HG02852 (cell line): ENCODE measurements at regions not wholly inside any gene's neighbourhood (a gene's known extent, or its start where the extent isn't known, plus 50 kb on each side); places are given as distances from the start of the nearest gene placed in this dataset.
"Not testable (repeated sequence)": the region's sequence is repeated elsewhere in the genome, so short reads cannot be mapped to it uniquely, and the experiment has no call there.

Experiments used
- ATAC-seq: cut with Tn5 transposase; IDR thresholded peaks from one replicate; pipeline ENCODE4 v1.9.1; 2021; ENCODE audit warnings: mild to moderate bottlenecking, moderate library complexity; ENCODE audit not compliant: unreplicated experiment

DNA sequence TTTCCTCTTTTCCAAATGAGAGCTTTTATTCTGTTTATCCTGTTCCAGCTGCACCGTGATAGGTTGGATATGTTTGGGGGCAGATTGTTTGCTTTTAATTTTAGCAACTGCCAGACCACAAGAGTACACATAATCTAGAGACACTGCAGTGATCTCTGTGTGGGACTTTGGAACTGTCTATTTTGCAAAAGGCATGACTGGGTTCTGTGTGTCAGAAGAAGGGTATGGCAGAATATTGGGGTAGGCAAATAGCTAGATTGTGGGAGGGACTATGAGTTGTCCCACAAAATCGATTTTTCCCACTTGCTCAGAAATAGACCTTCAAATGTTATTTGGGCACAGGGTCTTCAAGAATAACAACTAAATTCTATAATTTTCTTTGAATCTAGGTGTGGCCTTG is 275.9 kb upstream of the KITLG start:
- ATAC-seq, result no peak

DNA sequence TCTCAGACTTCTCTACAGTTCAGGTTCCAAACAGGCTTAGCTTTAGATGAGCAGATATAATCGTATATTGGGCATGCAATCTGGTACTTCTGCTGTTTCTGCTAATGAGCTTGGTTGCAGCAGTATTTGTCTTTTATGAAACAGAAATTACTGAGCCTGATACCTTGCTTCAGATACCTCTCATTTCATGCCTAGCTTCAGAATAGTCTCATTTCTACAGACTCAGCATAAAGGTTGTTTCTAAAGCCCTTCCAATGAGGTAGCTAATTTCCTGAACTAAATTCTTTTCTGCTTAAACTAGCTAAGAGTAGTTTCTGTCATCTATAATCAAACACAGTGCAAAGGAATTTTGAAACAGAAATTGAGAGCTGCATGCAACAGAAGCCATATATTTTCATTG is 275.0 kb upstream of the KITLG start:
- no peak for ATAC-seq

DNA sequence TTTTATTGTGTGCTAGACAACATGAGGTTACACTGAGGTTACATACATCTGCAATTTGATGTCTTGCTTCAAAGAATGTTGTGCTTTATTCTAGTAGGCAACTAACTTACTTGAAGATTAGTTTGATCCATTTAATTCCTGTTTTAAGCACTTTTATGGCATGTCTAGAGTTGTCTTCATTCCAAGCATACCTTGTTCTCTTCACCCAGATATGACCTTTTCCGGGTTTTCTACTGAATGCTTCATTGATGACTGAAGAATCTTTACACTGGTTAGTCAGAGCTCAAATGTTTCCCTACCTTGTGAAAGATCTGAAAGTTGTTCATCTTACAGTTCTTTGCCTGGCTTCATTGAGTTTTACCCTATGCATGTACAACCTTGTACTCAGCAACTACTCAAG is 274.0 kb upstream of the KITLG start:
- ATAC-seq, result no peak

DNA sequence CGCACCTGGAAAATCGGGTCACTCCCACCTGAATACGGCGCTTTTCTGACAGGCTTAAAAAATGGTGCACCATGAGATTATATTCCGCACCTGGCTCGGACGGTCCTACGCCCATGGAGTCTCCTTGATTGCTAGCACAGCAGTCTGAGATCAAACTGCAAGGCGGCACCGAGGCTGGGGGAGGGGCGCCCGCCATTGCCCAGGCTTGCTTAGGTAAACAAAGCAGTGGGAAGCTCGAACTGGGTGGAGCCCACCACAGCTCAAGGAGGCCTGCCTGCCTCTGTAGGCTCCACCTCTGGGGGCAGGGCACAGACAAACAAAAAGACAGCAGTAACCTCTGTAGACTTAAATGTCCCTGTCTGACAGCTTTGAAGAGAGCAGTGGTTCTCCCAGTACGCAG is 267.0 kb upstream of the KITLG start:
- ATAC-seq, result not testable (repeated sequence)

DNA sequence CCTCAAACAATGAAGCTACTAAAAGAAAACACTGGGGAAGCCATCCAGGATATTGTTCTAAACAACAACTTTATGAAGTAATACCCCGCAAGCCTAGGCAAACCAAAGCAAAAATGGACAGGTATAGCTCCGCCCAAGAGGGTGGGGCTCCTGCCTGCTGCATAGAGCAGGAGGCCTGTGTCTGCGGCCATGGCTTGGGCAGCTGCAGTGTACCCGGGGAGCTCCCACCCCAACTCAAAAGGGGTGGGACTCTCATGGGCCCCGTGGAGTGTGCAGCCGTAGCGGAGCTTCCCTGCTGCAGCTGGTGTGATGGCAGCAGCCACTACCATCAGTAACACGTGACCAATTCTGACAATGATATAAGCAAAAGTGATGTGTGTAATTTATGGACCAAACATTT is 264.2 kb upstream of the KITLG start:
- no peak for ATAC-seq

DNA sequence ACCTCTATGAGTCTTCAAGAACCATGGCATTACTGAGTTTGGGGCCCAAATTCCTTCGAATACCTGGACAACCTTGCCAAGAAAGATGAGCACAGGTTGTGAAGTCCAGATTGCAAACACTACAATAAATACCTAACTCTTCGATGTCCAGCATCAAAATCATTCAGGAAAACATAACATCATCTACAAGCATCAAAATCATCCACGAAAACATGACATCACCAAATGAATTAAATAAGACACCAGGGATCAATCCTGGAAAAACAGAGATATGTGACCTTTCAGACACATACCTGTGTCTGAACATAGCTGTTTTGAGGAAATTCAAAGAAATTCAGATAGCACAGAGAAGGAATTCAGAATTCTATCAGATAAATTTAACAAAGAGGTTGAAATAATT is 262.0 kb upstream of the KITLG start:
- no peak for ATAC-seq

DNA sequence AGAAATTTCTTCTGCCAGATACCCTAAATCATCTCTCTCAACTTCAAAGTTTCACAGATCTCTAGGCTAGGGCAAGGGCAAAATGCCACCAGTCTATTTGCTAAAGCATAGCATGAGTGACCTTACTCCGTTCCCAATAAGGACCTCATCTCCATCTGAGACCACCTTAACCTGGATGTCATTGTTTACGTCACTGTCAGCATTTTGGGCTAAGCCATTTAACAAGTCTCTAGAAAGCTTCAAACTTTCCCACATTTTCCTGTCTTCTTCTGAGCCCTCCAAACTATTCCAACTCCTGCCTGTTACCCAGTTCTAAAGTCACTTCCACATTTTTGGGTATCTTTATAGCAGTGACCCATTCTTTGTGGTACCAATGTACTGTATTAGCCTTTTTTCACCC is 259.2 kb upstream of the KITLG start:
- ATAC-seq, result no peak

DNA sequence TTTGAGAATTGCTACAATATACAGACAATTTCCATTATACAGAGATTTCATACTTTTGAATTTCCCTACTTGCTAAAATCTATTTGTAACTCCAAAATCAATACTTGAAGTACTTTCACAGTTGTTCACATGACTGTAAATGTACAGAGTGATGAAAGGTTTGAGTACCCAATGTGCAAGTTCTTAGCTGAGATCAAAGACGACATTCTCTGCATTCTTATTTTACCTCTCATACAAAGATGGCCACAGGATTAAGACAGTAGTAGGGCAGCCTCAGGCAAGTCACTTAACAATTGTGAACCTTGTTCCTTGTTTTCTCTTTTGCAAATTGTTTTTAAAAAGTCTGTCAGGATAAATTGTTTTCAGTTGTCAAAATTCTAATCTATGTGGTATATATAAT is 255.9 kb upstream of the KITLG start:
- ATAC-seq, result no peak

DNA sequence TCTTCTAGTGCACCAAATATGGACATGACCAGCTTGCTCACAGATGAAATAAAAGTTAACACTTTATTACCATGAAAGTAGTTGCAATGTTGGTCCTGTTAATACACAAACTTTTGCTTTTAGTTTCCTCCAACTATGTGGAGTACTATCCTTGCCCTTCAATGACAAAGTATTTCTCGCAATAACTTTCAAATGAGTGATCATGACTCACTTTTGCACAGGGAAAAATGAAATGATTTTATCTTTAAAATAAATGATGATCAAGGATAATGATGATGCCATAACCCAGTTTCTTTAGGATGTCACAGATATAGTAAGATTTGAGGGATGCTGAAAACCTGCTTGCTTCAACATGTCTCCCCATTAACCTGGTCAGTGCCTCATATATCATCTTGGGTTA is 254.0 kb upstream of the KITLG start:
- no peak for ATAC-seq

DNA sequence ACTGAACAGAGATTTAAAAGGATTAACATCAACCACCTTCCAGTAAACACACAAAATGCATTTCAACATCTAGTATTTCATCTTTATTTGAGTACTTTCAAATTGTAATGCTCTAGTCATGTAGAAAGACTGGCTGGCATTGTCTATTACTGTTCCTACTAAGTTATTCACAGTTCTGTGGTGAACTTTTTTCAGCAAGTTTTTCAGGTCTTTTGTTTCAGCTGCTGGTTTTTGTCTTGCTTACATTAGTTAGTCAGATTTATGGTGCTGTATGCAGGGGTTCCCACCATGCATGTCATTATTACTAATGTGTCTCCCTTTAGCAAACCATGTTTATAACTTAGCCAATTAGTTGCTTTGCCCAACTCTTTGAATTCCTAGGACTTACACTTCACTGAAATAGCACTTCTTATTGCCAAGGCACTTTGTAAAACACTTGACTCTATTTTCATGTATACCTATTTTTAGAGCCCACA is 253.4 kb upstream of the KITLG start:
- no peak for ATAC-seq

DNA sequence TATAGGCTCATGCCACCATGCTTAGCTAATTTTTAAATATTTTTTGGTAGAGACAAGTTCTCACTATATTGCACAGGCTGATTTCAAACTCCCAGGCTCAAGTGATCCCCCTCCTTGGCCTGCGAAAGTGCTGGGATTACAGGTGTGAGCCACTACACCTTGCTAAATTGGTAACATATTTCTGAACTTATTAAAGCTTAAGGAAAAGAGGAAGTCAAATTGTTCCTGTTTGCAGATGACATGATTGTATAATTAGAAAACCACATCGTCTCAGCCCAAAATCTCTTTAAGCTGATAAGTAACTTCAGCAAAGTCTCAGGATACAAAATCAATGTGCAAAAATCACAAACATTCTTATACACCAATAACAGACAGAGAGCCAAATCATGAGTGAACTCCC is 248.3 kb upstream of the KITLG start:
- not testable (repeated sequence) for ATAC-seq

DNA sequence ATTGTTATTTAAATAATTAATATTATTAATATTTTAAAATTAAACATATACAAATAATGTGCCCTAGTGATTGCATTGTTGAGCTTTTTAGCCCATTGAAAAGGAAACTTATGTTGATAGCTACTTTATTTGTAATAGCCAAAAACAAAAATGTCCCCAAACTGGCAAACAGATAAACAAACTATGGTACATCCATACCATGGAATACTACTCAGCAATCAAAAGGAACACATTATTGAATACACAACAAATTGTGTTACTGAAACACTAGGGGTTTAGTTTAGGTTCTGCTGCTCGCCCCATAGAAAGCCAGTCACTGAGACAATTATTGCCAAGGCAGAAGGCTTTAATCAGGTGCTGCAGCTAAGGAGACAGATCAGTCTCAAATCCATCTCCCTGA is 239.7 kb upstream of the KITLG start:
- ATAC-seq, result no peak

DNA sequence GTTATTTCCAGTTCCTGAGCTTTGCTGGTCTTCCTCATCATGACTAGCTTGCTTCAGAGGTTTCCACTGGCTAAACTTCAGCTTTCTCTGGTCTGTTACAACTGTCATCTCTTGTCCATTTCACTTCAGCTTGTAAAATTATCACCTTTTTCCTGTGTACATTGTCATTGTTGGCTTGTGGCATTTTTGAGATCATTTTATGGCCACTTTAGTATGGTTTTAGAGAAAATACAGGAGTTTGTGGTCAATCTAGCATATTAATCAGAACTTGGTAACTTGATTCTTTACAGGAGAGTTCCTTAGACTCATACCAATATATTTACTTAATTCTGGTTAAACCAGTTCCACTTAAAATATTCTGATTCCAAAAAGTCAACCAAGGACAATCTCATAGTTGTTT is 235.9 kb upstream of the KITLG start:
- no peak for ATAC-seq

DNA sequence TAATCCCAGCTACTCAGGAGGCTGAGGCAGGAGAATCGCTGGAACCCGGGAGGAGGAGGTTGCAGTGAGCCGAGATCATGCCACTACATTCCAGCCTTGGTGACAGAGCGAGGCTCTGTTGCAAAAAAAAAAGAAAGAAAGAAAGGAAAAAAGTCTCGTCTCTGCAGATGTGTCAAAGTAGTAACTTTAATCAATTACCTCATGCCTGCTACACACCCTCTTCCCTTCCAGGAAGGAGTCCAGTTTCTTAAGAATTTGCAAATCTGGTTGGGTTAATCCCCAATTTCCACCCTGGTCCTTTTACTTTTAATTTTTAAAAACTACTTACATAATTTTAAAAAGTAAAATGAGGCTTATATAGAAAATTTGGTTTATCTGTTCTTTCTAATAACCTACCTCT is 234.5 kb upstream of the KITLG start:
- no peak for ATAC-seq

DNA sequence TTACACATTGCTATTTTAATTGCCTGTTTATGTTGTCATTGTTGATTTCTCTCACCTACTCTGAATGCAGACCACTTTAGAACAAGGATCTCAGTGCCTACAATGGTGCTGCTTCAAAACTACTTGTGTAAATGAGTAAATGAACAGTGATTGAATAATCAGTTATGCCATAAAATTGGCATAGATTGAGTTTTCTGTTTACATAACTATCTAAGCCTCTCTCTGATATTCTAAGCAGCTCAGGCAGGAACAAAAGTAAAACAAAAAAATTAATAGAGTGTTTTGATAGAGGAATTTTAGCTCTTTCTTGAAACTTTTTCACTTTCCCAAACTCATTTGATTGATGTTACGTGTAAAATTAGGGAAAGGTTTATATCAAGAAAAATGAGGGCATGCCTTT is 232.3 kb upstream of the KITLG start:
- no peak for ATAC-seq

DNA sequence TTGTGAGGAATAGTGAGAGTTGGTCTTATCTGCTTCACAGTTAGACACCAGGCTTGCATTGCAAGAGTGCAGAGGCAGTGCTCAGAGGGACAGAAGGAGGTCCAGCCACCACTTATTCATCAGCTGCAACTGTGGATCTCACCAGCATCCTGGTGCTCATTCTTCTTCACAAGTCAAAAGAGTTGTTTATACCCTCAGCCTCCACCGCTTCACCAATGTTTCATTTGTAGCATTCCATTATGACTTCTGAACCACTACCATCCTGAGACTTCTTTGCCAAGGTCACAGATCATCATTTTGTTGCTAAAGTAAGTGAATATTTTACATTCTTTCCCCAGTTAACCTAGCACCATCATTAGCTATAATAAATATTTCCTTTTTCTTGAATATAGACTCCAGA is 230.5 kb upstream of the KITLG start:
- no peak for ATAC-seq

DNA sequence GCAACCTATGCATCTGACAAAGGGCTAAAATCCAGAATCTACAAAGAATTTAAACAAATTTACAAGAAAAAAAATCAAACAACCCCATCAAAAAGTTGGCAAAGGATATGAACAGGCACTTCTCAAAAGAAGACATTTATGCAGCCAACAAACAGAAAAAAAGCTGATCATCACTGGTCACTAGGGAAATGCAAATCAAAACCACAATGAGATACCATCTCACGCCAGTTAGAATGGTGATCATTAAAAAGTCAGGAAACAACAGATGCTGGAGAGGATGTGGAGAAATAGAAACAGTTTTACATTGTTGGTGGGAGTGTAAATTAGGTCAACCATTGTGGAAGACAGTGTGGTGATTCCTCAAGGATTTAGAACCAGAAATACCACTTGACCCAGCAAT is 229.6 kb upstream of the KITLG start:
- not testable (repeated sequence) for ATAC-seq

DNA sequence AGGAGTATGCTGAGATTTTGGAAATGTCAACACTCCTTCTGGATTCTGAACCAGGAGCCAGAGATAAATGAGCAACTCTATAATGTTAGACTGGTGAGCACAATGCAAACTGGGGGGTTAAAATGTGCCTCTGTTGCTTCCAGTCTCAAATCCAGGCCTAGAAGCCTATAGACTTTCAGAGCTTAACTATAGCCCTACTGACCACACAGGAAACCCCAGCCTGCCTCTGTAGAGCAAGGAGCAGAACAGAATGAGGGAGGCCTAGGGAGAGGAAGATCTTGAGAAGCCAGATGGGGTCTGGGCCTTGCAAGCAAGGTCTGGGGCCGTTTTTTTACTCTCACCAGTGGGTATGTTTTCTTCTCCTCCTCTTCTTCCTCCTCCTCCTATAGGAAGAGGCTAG is 225.4 kb upstream of the KITLG start:
- ATAC-seq, result no peak

DNA sequence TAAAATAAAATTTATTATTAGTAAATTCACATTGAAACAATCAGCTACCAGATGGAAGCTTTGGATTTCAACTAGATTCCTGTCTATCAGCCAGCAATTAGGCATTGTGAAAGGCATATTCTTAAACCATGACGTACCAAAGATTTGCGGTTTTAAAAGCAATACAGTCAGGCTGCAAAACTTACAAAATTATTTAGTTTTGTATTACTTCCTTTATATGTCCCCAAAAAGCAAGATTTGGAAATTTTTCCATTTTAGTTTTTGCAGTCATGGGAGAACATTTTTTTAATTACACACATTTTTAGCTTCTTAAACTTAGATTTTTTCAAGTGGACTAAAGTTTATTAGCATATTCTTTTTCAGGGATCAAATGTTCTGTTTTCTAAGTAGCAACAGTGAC is 225.0 kb upstream of the KITLG start:
- no peak for ATAC-seq

DNA sequence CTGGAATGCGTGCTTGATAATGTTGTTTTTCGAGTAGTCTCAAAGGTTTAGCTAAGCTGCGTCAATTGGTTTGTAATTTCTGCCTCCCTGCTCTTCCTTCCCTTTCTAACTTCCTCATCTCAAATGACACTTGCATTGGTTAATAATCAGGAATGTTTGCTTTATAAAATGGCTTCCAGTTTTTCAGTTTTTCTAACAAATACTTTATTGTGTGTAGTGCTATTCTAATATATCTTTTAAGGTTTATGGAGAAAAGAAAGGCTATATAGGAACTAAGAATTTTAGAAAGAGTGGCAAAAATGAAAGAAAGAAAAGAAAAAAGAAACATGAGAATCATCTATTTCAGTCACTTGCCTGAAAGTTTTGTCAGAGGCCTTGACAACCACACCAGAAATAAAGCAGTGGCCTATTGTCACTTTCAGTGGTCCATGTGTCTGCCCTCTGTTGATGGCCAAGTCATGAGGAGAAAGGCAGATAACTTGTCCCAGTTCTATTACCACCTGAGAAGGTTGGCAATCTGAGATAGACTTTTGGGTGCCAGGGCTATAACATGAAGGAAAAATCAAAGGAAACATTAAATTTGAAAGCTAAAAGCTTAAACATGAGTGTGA is 221.9 kb upstream of the KITLG start:
- ATAC-seq, result peak; percentile 40

DNA sequence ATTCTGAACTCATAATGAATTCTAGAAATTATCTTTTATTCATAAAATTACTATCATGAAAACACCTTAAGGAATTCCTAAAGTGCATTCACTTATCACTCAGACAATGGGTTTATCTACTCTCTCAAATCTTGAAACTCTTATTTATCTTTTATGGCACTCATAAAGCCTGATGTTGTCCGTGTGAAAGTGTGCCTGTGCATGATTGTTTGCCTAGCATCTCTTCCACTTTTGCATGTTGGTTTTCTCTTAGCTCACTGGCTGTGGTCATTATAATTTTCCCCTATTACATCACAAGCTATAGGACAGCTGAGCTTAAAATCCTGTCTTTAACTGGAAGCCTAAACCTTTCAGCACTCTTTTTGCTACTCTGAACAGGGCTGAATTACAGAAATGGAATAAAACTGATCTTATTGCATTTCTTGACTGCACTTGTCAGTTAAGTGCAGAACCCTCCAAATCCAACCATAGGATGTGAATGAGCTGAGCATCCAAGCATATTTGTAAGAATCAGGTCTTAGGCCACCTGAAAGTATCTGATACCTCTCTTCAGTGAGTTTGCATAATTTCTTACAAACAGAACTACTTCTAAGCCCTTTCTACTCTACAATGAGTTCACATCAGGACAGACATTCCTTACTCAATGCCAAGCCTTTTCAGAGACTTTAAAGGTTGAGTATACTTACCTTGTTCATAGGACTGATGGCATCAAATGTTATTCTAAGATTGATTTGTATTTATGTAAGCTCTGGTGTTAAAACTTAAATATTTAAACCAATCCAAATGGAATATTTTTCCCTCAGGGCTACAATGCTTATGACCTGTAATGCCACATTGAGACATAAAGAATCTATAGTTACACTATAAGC is 221.2 kb upstream of the KITLG start:
- no peak for ATAC-seq

DNA sequence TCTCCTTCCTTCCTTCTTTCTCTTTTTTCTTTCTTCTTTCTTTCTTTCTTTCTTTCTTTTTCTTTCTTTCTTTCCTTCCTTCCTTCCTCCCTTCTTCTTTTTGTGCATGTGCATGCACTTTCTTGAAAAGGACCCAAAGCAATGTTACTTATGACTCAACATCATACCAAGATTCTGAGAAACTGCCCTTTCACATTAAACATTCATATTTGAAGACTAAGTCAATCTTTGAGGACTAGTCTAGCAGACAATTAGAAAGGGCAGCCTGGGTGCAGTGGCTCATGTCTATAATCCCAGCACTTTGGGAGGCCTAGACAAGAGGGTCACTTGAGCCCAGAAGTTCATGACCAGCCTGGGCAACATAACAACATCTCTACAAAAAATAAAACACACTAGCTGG is 212.8 kb upstream of the KITLG start:
- ATAC-seq, result no peak

DNA sequence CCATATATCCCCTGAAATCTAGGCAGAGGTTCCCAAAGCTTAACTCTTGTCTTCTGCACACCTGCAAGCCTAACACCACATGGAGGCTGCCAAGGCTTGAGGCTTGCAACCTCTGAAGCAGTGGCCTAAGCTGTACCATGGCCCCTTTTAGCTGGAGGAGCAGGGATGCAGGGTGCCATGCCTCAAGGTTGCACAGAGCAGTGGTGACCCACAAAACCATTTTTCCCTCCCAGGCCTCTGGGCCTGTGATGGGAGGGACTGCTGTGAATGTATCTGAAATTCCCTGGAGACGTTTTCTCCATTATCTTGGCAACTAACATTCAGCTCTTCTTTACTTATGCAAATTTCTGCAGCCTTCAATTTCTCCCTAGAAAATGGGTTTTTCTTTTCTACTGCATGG is 210.0 kb upstream of the KITLG start:
- no peak for ATAC-seq
